ENCODE measurements at regions not wholly inside any gene's neighbourhood (a gene's known extent, or its start where the extent isn't known, plus 50 kb on each side); places are given as distances from the start of the nearest gene placed in this dataset.
A peak's percentile ranks its signal among the peaks of the same experiment; 100 is the strongest.
"Not testable (repeated sequence)": the region's sequence is repeated elsewhere in the genome, so short reads cannot be mapped to it uniquely, and the experiment has no call there.

DNA sequence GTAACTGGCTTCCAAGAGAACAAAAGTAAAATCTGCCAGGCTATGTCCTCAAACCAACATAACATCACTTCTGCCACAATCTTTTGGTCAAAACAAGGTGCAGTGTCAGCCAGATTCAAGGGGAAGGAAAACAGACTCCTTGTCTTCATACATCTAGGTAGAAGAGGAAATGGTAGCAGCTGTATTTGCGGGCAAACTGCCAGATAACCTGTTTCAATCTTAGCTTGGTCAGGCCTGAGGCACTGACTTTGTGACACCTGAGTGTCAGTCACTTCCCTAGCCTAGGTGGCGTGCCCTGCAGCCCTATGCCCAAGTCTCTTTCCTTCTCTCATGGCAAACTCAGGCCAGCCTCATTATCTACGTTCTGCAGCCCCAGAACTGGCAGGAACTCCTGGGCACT lies 146.2 kb upstream of the JADE1 start:
- intact Hi-C loops (cut with DNase I, micrococcal nuclease) = no loop called here
- DNase-seq (peak; percentile 12), ATAC-seq (no peak)
- peaks cover 4% of the 10 kb centered on the region for H3K4me1 Mint-ChIP-seq
- POLR2A ChIA-PET = no interaction called here
- H3K36me3 Mint-ChIP-seq (ENCODE audit: low read depth) = no peaks in the 10 kb centered on the region
- H3K9me3 Mint-ChIP-seq (ENCODE audit: low read depth) = no peaks in the 10 kb centered on the region
- no peak overlapping the region for H3K4me3 Mint-ChIP-seq
- H3K27me3 Mint-ChIP-seq = no peaks in the 10 kb centered on the region
- no peak overlapping the region for H3K27ac Mint-ChIP-seq
- CTCF ChIA-PET = interaction anchor here (1.2 kb wide), 1 partner anchor 209 kb away, joined by 3 read pairs; no protein-coding TSS in a partner anchor

DNA sequence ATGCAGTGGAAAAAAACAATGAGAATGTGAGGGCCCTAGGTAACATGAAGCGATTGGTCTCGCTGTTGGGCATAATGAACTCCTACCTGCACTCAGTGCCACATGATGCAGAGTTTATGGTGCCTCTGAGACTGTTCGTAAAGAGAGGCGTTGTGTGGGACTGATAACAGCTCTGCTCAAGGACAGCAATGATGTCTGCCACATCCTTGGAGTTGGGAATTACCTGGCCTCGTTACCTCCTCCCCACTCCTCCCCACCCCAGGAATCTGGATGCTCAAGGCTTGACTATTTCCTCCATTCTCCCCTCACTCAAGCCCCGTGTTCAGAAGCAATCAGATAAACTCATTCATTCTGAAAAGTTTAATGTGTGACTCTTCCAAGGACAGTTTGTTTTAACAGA lies 148.0 kb upstream of the JADE1 start:
- DNase-seq = no peak
- ATAC-seq = no peak
- Mint-ChIP-seq H3K27me3 (peaks cover under 1% of the 10 kb centered on the region), H3K27ac (no peak overlapping the region), H3K4me3 (no peak overlapping the region), H3K9me3 (ENCODE audit: low read depth) (no peaks in the 10 kb centered on the region), H3K36me3 (ENCODE audit: low read depth) (no peaks in the 10 kb centered on the region), H3K4me1 (peaks cover 4% of the 10 kb centered on the region)
- ChIA-PET CTCF (no interaction called here), POLR2A (no interaction called here)
- intact Hi-C loops (cut with DNase I, micrococcal nuclease) = no loop called here

DNA sequence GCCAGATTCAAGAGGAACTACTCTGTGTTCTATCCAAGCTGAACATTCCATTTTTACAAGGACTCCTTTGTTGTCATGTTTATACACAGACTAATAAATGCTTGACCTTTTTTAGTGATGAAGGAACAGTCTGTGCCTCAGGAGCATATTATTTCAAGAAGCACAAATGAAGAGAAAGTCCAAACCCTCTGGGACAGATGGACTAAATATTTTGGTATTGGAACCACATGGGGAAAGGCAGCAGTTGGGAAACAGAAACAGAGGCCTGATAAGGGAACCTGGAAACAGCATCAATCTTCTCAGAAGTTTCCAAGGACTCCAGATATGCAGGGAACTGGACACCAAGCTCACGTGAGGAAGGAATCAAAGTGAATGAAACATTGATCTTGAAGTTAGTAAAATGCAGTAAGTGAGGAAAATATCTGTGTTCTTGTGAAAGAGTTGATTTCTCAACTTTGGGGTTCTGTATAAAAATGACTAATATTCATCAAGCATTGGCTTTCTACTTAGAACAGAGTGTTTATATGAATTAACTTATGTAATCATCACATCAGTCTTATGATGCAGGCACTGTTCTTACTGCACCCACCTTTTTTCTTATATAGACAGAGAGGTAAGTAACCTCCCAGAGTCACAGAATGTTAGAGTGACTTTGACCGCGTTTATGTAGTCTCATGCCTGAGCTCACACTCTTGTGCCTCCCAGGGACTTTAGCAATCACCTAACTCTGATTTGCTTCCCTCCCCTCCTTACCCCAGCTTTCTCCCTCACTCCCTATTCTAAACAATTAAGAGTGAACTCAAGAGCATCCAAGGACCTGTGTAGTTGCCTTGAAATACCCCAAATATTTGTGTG lies 148.9 kb upstream of the JADE1 start:
- POLR2A ChIA-PET = no interaction called here
- Mint-ChIP-seq H3K36me3 (ENCODE audit: low read depth) (no peaks in the 10 kb centered on the region), H3K27me3 (peaks cover 3% of the 10 kb centered on the region), H3K4me1 (peaks cover 4% of the 10 kb centered on the region), H3K27ac (no peak overlapping the region), H3K4me3 (no peak overlapping the region), H3K9me3 (ENCODE audit: low read depth) (no peaks in the 10 kb centered on the region)
- CTCF ChIA-PET = interaction anchor here (0.8 kb wide), 1 partner anchor 44 kb away, joined by 4 read pairs; no protein-coding TSS in a partner anchor
- ATAC-seq (no peak), DNase-seq (no peak)
- intact Hi-C loops (cut with DNase I, micrococcal nuclease) = no loop called here

DNA sequence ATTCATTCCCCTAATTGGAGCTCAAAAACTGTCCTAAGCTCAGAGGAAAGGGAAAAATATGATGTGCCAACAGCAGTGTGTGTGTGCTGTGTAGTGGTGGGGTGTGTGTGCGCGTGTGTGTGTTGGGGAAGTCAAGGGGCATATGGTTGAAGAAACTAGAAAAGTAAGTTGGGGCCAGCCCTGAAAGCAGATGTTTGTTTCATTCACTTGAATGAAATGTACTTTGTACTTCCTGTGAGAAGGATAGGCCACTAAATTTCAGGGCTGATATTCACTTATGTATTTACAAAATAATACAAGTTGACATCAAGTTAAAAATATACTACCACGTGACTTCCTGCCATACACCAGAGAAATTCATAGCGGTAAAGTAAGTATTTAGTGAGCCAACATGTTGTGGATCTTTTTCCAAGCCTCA lies 151.3 kb upstream of the JADE1 start:
- H3K4me1 Mint-ChIP-seq = peaks cover 2% of the 10 kb centered on the region
- peaks cover 3% of the 10 kb centered on the region for H3K27me3 Mint-ChIP-seq
- no peak for DNase-seq
- H3K36me3 Mint-ChIP-seq (ENCODE audit: low read depth) = no peaks in the 10 kb centered on the region
- ATAC-seq = no peak
- intact Hi-C loops (cut with DNase I, micrococcal nuclease) = no loop called here
- no peak overlapping the region for H3K4me3 Mint-ChIP-seq
- ChIA-PET CTCF (interaction anchor here (0.6 kb wide), 1 partner anchor 101 kb away, joined by 3 read pairs; no protein-coding TSS in a partner anchor), POLR2A (no interaction called here)
- no peaks in the 10 kb centered on the region for H3K9me3 Mint-ChIP-seq (ENCODE audit: low read depth)
- H3K27ac Mint-ChIP-seq = no peak overlapping the region

GRCh38 chr4:128657638-128658037 lies 151.9 kb upstream of the JADE1 start:
- no peak for DNase-seq
- no peaks in the 10 kb centered on the region for H3K9me3 Mint-ChIP-seq (ENCODE audit: low read depth)
- no peak for ATAC-seq
- no peaks in the 10 kb centered on the region for H3K36me3 Mint-ChIP-seq (ENCODE audit: low read depth)
- H3K4me3 Mint-ChIP-seq = no peak overlapping the region
- H3K27me3 Mint-ChIP-seq = peaks cover 3% of the 10 kb centered on the region
- no peaks in the 10 kb centered on the region for H3K4me1 Mint-ChIP-seq
- ChIA-PET POLR2A (no interaction called here), CTCF (interaction anchor here (0.6 kb wide), 1 partner anchor 101 kb away, joined by 3 read pairs; no protein-coding TSS in a partner anchor)
- no peak overlapping the region for H3K27ac Mint-ChIP-seq
- intact Hi-C loops (cut with DNase I, micrococcal nuclease) = no loop called here

GRCh38 chr4:128654465-128654864 lies 155.0 kb upstream of the JADE1 start:
- Mint-ChIP-seq H3K9me3 (ENCODE audit: low read depth) (no peaks in the 10 kb centered on the region), H3K4me1 (no peaks in the 10 kb centered on the region), H3K4me3 (no peak overlapping the region), H3K27me3 (peaks cover 3% of the 10 kb centered on the region), H3K36me3 (ENCODE audit: low read depth) (no peaks in the 10 kb centered on the region), H3K27ac (no peak overlapping the region)
- CTCF ChIA-PET = no interaction called here
- intact Hi-C loops (cut with DNase I, micrococcal nuclease) = no loop called here
- ATAC-seq (no peak), DNase-seq (no peak)
- POLR2A ChIA-PET = no interaction called here

DNA sequence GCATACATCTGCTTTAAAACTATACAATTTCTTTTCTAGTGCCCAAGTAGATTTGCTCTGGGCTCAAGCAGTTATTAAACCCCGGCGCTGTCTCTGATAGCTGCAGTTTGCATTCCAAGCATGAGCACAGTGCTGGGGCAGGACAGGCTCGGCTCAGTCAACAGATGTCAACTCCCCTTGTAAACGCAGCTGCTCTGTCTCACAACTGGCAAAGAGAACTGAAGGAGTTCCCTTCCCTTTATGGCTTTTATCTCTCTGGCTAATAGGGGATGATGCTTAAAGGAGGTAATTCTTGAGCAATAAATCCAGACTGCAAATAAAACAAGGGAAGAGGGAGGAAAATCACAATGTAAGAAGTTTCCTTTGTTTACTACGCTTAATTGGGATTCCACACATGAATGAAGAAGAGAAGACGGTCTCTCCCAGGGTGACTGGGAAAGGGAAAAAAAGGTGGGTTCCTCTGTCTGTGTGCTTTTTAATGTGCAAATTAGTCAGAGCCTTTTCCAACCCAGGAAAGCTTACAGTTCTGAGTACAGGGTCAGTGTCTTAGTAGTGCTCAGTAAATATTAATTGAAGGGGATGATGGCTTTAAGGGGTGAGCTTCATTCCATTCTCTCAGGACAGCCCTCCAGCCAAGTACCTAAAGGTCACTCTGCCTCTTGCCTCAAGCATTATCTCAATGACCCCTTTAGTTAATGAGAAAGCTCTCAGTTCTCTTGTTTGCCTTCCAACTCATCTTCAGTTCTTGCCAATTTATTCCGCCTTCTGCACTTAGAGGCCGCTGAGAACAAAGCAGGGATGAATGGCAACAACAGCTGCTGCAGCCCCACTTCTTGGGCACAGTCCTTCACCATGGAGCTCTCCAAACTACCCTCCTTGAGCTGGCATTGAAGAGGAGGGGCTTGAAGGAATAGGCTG lies 155.7 kb upstream of the JADE1 start:
- no peak for DNase-seq
- no peak overlapping the region for H3K4me3 Mint-ChIP-seq
- no peak overlapping the region for H3K27ac Mint-ChIP-seq
- no peaks in the 10 kb centered on the region for H3K36me3 Mint-ChIP-seq (ENCODE audit: low read depth)
- no peaks in the 10 kb centered on the region for H3K4me1 Mint-ChIP-seq
- H3K9me3 Mint-ChIP-seq (ENCODE audit: low read depth) = no peaks in the 10 kb centered on the region
- intact Hi-C loops (cut with DNase I, micrococcal nuclease) = no loop called here
- ChIA-PET CTCF (no interaction called here), POLR2A (no interaction called here)
- ATAC-seq = no peak
- H3K27me3 Mint-ChIP-seq = peaks cover 3% of the 10 kb centered on the region

DNA sequence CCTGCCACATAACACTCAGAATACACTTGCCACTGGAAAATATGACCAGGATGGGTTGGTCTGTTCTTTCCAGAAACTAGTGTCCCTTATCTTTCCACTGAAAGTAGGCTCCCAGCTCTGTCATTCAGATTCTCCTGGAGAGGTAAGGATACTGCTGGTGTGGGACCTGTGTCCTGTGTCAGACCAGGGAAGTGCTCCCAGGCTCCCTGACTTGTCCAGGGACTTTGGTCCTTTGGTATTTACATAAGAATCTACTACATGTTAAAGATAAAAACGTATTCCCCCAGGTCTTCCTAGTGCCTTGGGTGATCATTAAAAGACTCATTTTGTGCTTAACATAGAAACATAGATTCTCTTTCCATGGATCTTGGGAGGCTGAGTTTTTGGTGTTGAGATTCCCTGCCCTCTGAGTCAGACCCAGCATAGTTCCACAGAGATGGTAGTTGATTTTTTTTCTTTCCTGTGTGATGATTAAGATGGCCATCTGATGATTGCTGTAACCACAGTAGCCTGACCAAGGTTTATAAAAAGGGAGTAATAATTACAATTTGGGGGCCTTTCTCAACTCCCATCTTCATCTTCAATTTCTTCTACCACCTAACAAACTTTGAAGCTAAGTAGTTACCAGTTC lies 159.8 kb upstream of the JADE1 start:
- Mint-ChIP-seq H3K4me3 (no peak overlapping the region), H3K4me1 (no peaks in the 10 kb centered on the region), H3K9me3 (ENCODE audit: low read depth) (no peaks in the 10 kb centered on the region), H3K36me3 (ENCODE audit: low read depth) (no peaks in the 10 kb centered on the region), H3K27me3 (no peaks in the 10 kb centered on the region), H3K27ac (no peak overlapping the region)
- intact Hi-C loops (cut with DNase I, micrococcal nuclease) = no loop called here
- ChIA-PET CTCF (no interaction called here), POLR2A (no interaction called here)
- DNase-seq (no peak), ATAC-seq (no peak)

GRCh38 chr4:128649161-128649560 lies 160.3 kb upstream of the JADE1 start:
- Mint-ChIP-seq H3K9me3 (ENCODE audit: low read depth) (no peaks in the 10 kb centered on the region), H3K36me3 (ENCODE audit: low read depth) (no peaks in the 10 kb centered on the region), H3K27me3 (no peaks in the 10 kb centered on the region), H3K4me3 (no peak overlapping the region), H3K4me1 (no peaks in the 10 kb centered on the region), H3K27ac (no peak overlapping the region)
- DNase-seq (no peak), ATAC-seq (no peak)
- CTCF ChIA-PET = no interaction called here
- intact Hi-C loops (cut with DNase I, micrococcal nuclease) = no loop called here
- POLR2A ChIA-PET = no interaction called here

DNA sequence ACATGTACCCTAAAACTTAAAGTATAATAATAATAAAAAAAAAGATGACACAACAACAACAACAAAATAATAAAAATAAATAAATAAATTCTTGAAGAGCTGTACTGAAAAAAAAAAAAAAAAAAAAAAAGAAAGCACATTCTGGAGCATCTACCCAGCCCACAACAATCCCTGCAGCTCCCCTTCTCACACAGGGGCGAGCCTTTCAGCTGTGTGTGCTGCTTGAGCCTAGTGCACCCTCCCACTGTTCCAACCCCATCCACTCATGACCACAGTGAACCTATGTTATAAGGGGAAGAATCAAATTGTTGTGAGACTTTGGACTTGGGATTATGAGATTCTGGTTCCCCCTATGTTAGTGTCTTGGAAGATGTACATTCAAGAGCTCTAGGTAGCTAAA lies 161.5 kb upstream of the JADE1 start:
- H3K9me3 Mint-ChIP-seq (ENCODE audit: low read depth) = no peaks in the 10 kb centered on the region
- H3K27ac Mint-ChIP-seq = no peak overlapping the region
- intact Hi-C loops (cut with DNase I, micrococcal nuclease) = no loop called here
- no peak for ATAC-seq
- no peaks in the 10 kb centered on the region for H3K4me1 Mint-ChIP-seq
- POLR2A ChIA-PET = no interaction called here
- no peaks in the 10 kb centered on the region for H3K27me3 Mint-ChIP-seq
- no peak overlapping the region for H3K4me3 Mint-ChIP-seq
- no peaks in the 10 kb centered on the region for H3K36me3 Mint-ChIP-seq (ENCODE audit: low read depth)
- no peak for DNase-seq
- CTCF ChIA-PET = no interaction called here

GRCh38 chr4:128646893-128647292 lies 162.6 kb upstream of the JADE1 start:
- H3K27ac Mint-ChIP-seq; H3K4me3 Mint-ChIP-seq; H3K36me3 Mint-ChIP-seq (ENCODE audit: low read depth); intact Hi-C loops (cut with DNase I, micrococcal nuclease); H3K4me1 Mint-ChIP-seq; H3K27me3 Mint-ChIP-seq; CTCF ChIA-PET; H3K9me3 Mint-ChIP-seq (ENCODE audit: low read depth); POLR2A ChIA-PET; ATAC-seq; DNase-seq: not testable (repeated sequence)

Data from activated CD4-positive, alpha-beta T cell treated with anti-CD3 and anti-CD28 coated beads for 36 hours (primary cell).